HepG2 (cell line): ENCODE measurements at regions not wholly inside any gene's neighbourhood (a gene's known extent, or its start where the extent isn't known, plus 50 kb on each side); places are given as distances from the start of the nearest gene placed in this dataset.

Experiments
- ATAC-seq: fragments of 200-7000 bp; cut with Tn5 transposase; 3 replicates; pipeline ENCODE4 v1.9.1; 2020; ENCODE audit warnings: mild to moderate bottlenecking, moderate library complexity
- BruUV-seq: library from RNA; stranded (reverse); fragments of 400-500 nt; replicated peaks from 2 replicates; lab custom pipeline; 2021; lab: Mats Ljungman, UMichigan
- CTCF ChIA-PET: fragments of 300-600 bp; formaldehyde crosslinking; extraction: SDS; loops from one replicate; lab custom pipeline; 2021; ENCODE audit warnings: low total read pairs, inconsistent platforms, low intra/inter-chr PET ratio; lab: Yijun Ruan, JAX
- POLR2A ChIA-PET: fragments of 350-600 bp; sonication (Branson Sonifier 250); formaldehyde crosslinking; loops from one replicate; lab custom pipeline; 2020; ENCODE audit warnings: antibody characterized with exemption, inconsistent platforms; lab: Yijun Ruan, JAX
- DNase-seq: peaks from one replicate; pipeline ENCODE4 v3.0.0-alpha.2; 2015; ENCODE audit warnings: low spot score
- FAIRE-seq: peaks from 3 replicates; lab custom pipeline; 2011; peaks lifted over from hg19 to GRCh38; lab: Jason Lieb, UNC
- H2AFZ ChIP-seq: one replicate; pipeline ENCODE4 v1.6.1; 2011; ENCODE audit warnings: low read length, inconsistent platforms
- H3K27ac ChIP-seq: fragments of 300-600 bp; 3 replicates; pipeline ENCODE4 v1.8.0; 2011; ENCODE audit warnings: mixed run types, mild to moderate bottlenecking, mixed read lengths, low read length, inconsistent platforms; ENCODE audit not compliant: insufficient read depth; ENCODE audit errors: extremely low read length
- H3K27me3 ChIP-seq, 2 experiments: fragments of 200-600 bp in 1 of 2; 2 replicates in 1 of 2; 3 replicates in 1 of 2; pipeline versions ENCODE4 v1.6.0 to v1.8.0; 2011; ENCODE audit warnings: low read length in 2 of 2, mild to moderate bottlenecking in 2 of 2, moderate library complexity in 2 of 2, inconsistent platforms in 1 of 2; ENCODE audit not compliant: insufficient read depth in 2 of 2, control insufficient read depth in 1 of 2
- H3K36me3 ChIP-seq, 2 experiments: fragments of 200-600 bp in 1 of 2; replicated peaks in 1 of 2; 2 replicates in 1 of 2; 3 replicates in 1 of 2; pipeline versions ENCODE4 v1.5.1 to v1.8.0; 2011; ENCODE audit warnings: low read length in 2 of 2, inconsistent platforms in 1 of 2; ENCODE audit not compliant: insufficient read depth in 2 of 2, control insufficient read depth in 1 of 2
- H3K4me1 ChIP-seq: 2 replicates; pipeline ENCODE4 v1.5.1; 2012; ENCODE audit warnings: low read length, inconsistent platforms; ENCODE audit not compliant: insufficient read depth
- H3K4me2 ChIP-seq: 2 replicates; pipeline ENCODE4 v1.6.0; 2011; ENCODE audit warnings: low read depth, low read length, inconsistent platforms
- H3K4me3 ChIP-seq, 3 experiments: fragments of 200-600 bp in 1 of 3; sonication (generic), shearing (Covaris generic) in 1 of 3; replicated peaks in 1 of 3; 2 replicates each; pipeline ENCODE4 v1.5.1; 2011 to 2016; ENCODE audit warnings: low read length in 3 of 3, inconsistent platforms in 2 of 3, low read depth in 2 of 3, mild to moderate bottlenecking in 2 of 3, control low read depth in 1 of 3, mixed read lengths in 1 of 3; ENCODE audit not compliant: insufficient read depth in 1 of 3
- H3K79me2 ChIP-seq: one replicate; pipeline ENCODE4 v1.6.1; 2011; ENCODE audit warnings: low read length, inconsistent platforms; ENCODE audit not compliant: insufficient read depth
- H3K9ac ChIP-seq: 2 replicates; pipeline ENCODE4 v1.6.0; 2011; ENCODE audit warnings: mild to moderate bottlenecking, low read depth, low read length, inconsistent platforms; ENCODE audit not compliant: insufficient read depth
- H3K9me3 ChIP-seq: 2 replicates; pipeline ENCODE4 v1.5.1; 2012; ENCODE audit warnings: mild to moderate bottlenecking, low read length
- H4K20me1 ChIP-seq: 2 replicates; pipeline ENCODE4 v1.6.0; 2011; ENCODE audit warnings: inconsistent platforms, mild to moderate bottlenecking, low read length, moderate library complexity; ENCODE audit not compliant: insufficient read depth
- CERS6 ChIP-seq: sonication (generic); formaldehyde crosslinking; IDR thresholded peaks from 2 replicates; pipeline ENCODE4 v1.5.0; 2020; ENCODE audit warnings: missing genetic modification reagents
- DMTF1 ChIP-seq: sonication (generic); formaldehyde crosslinking; IDR thresholded peaks from 2 replicates; pipeline ENCODE4 v1.4.0; 2020; ENCODE audit warnings: mild to moderate bottlenecking, missing genetic modification reagents
- DRAP1 ChIP-seq: IDR thresholded peaks from 2 replicates; pipeline ENCODE4 v1.6.1; 2016; ENCODE audit warnings: missing genetic modification reagents, missing compliant biosample characterization
- NAIF1 ChIP-seq: sonication (generic); formaldehyde crosslinking; IDR thresholded peaks from 2 replicates; pipeline ENCODE4 v1.5.0; 2020; ENCODE audit warnings: mild to moderate bottlenecking, missing genetic modification reagents, borderline replicate concordance
- PCBP1 ChIP-seq: fragments of 200-400 bp; formaldehyde crosslinking; IDR thresholded peaks from 2 replicates; pipeline ENCODE4 v1.6.1; 2017; ENCODE audit warnings: mild to moderate bottlenecking, low read depth, low read length, borderline replicate concordance
- RXRB ChIP-seq: IDR thresholded peaks from 2 replicates; pipeline ENCODE4 v1.6.1; 2016; ENCODE audit warnings: borderline replicate concordance, missing genetic modification reagents, missing compliant biosample characterization
- SMARCE1 ChIP-seq: fragments of 450-650 bp; IDR thresholded peaks from 2 replicates; pipeline ENCODE4 v1.6.1; 2017; ENCODE audit warnings: borderline replicate concordance
- SRSF1 ChIP-seq: fragments of 200-400 bp; formaldehyde crosslinking; optimal IDR thresholded peaks from 2 replicates; pipeline ENCODE3; 2017; ENCODE audit warnings: mild to moderate bottlenecking, low read depth, low read length, moderate library complexity
- ZNF3 ChIP-seq: IDR thresholded peaks from 2 replicates; pipeline ENCODE4 v1.7.0; 2017; ENCODE audit warnings: inconsistent platforms
- WGBS: methylation state at CpG from one replicate; pipeline ENCODE4 v1.1.6; 2017; ENCODE audit warnings: low lambda C conversion rate; 5-methylcytosine and 5-hydroxymethylcytosine counted together
- in situ Hi-C: cut with HindIII; loops from 2 replicates; pipeline ENCODE4 v1.10.0; 2017; ENCODE audit warnings: low pct_unique_long_range_greater_than_20kb; ENCODE audit not compliant: extremely low pct_ligation_motif_present
- intact Hi-C: fragments of 100-400 bp; cut with micrococcal nuclease; formaldehyde crosslinking; loops from one replicate; pipeline ENCODE4 v1.10.0; 2022; ENCODE audit not compliant: unreplicated experiment

- DNase-seq (no peak), FAIRE-seq (no peak), ATAC-seq (no peak)
- ChIA-PET CTCF (no interaction called here), POLR2A (no interaction called here)
- Histone ChIP-seq H4K20me1 (no peaks in the 10 kb centered on the region), H3K27ac (no peak overlapping the region), H3K4me3 (no peak overlapping the region), H3K4me2 (no peak overlapping the region), H3K9me3 (peaks cover 86% of the 10 kb centered on the region), H2AFZ (no peak overlapping the region), H3K9ac (no peak overlapping the region), H3K4me1 (no peaks in the 10 kb centered on the region), H3K36me3 (no peaks in the 10 kb centered on the region), H3K27me3 (no peaks in the 10 kb centered on the region), H3K79me2 (no peaks in the 10 kb centered on the region)
- intact Hi-C loops, result no loop called here
- 2% methylated on average over 1 of the region's 1 CpG for WGBS
- TF ChIP-seq CERS6 (CRISPR knock-in tag) (no peak), SMARCE1 (no peak), SRSF1 (no peak), DRAP1 (CRISPR knock-in tag) (no peak), RXRB (no peak), ZNF3 (no peak), NAIF1 (CRISPR knock-in tag) (no peak), DMTF1 (CRISPR knock-in tag) (no peak), PCBP1 (no peak)
- in situ Hi-C loops, result no loop called here
- BruUV-seq, result no TSS peak
Measured at GRCh38 chr21:25094695-25095094, 512.6 kb downstream of the MRPL39 start.
